Testis (tissue), 2 donors: ENCODE measurements at regions not wholly inside any gene's neighbourhood (a gene's known extent, or its start where the extent isn't known, plus 50 kb on each side); places are given as distances from the start of the nearest gene placed in this dataset.

Source experiments
- POLR2A ChIP-seq: fragments of 450-650 bp; IDR thresholded peaks from one replicate; pipeline ENCODE4 v1.6.1; 2017; ENCODE audit warnings: antibody characterized with exemption, mild to moderate bottlenecking, moderate library complexity
- TF ChIP-seq, protein P1 (sequence below), 3 experiments: fragments of 450-650 bp in 2 of 3; fragments of 200-600 bp in 1 of 3; sonication (generic) in 1 of 3; IDR thresholded peaks; one replicate each; pipeline ENCODE4 v1.5.1; 2016 to 2019; ENCODE audit warnings: antibody characterized with exemption in 3 of 3, mild to moderate bottlenecking in 2 of 3, moderate library complexity in 1 of 3

- TF ChIP-seq, protein P1, sequence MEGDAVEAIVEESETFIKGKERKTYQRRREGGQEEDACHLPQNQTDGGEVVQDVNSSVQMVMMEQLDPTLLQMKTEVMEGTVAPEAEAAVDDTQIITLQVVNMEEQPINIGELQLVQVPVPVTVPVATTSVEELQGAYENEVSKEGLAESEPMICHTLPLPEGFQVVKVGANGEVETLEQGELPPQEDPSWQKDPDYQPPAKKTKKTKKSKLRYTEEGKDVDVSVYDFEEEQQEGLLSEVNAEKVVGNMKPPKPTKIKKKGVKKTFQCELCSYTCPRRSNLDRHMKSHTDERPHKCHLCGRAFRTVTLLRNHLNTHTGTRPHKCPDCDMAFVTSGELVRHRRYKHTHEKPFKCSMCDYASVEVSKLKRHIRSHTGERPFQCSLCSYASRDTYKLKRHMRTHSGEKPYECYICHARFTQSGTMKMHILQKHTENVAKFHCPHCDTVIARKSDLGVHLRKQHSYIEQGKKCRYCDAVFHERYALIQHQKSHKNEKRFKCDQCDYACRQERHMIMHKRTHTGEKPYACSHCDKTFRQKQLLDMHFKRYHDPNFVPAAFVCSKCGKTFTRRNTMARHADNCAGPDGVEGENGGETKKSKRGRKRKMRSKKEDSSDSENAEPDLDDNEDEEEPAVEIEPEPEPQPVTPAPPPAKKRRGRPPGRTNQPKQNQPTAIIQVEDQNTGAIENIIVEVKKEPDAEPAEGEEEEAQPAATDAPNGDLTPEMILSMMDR (IDR thresholded peaks at IDR 0.05), result no peak
- no peak for TF ChIP-seq POLR2A
Measured at GRCh38 chr4:64737026-64737853, 328.0 kb upstream of the TECRL start.
